Stimulated activated CD4-positive, alpha-beta T cell treated with anti-CD3 and anti-CD28 coated beads, Interleukin-1b, Interleukin-23, amount 100 ng/mL, for 24 hours (primary cell): ENCODE measurements at regions not wholly inside any gene's neighbourhood (a gene's known extent, or its start where the extent isn't known, plus 50 kb on each side); places are given as distances from the start of the nearest gene placed in this dataset.

Experiments used
- DNase-seq, 4 experiments: peaks; one replicate each; pipeline ENCODE4 v3.0.0-alpha.2; 2020; ENCODE audit warnings: low read depth in 4 of 4, low spot score in 1 of 4

- DNase-seq: no peak
Measured at GRCh38 chr13:103356226-103356864, 290.1 kb upstream of the SLC10A2 start.

DNA sequence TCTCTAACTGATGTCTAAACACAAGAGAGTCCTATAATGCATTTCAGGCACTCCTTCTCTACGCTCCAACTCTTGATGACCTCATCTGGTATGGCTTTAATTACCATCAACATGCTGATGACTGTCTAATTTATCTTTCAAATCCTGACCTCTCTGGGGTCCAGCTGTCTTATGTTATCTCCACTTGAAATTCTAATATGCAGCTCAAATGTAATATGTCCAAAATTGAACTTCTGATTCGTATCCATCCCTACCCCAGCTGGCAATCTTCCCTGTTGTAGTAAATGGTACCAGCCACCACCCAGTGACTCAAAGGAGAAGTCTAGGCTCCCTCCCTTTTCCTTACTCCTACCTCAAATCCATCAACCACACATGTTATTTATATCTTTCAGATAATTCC, 288.0 kb upstream of the SLC10A2 start:
- DNase-seq: no peak

DNA sequence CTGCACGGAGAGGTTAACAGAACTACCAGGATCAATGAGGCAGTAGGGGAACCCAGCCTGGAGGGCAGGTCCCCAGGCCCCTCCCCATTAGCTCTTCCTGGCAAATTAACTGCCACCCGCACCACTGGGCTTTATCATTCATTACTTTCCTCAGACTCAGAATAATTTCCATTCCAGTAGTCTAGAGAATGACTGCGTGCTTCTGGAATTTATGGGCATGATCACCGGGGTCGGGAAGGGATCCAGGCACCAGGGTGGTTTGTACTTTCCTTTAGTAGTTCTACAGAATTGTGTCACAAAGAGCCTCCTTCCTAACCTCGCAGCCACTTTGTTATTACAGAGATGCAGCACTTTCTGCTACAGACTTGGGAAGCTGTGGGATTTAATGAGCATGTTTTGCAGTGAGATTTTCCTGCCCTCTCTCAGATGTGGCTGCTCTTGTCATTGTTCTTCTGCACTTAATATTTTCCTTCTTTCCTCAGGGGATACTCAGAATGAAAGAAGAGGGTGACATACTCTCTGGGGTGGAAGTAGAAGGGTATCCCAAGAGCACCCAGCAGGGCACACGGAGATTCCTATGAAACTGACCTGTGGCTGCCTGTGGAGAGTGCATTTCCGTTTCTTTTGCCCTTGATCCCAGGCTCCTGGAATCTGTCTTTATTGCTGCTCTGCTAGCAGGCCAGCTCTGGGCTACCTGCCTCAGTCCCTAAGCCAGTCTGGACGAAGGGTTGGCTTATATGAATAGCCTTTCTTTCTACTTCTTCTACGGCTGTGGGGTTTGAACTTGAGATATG, 285.0 kb upstream of the SLC10A2 start:
- DNase-seq: no peak

DNA sequence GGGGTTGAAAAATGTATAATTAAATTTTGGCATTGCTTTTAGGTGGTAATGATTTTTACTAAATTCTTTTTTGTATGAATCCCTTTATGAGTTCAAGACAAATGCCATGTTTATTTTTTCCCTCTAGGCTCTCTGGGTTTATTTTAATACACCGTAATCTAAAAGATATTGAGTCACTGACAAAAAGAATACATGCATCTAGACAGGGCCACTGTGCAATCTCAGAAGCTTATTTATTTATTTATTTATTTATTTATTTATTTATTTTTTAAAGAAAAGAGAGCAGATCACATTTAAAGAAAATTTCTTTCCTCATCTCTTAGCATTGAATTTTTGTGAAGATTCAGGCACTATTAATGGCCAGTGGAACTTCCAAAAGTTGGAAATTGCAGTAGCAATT, 283.9 kb upstream of the SLC10A2 start:
- no peak for DNase-seq

- DNase-seq: no peak
Measured at GRCh38 chr13:103349211-103349980, 283.2 kb upstream of the SLC10A2 start.

DNA sequence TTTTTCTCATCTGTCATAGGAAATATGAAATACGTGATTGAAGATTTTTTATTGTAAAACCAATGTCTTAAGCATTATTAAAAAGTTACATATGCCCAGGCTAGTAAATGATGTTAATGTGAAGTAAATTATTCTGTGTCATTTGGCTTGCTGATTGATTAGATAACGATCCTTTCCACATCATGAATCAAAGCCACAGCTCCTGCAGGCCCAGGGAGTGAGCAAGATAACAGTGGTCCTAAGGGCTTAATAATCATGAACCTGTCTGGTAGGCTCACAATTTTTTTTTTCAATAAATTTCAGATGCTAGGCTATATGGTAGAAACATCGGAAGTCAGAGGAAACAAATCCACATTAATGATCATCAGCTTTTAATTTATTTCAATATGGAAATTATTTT, 269.0 kb upstream of the SLC10A2 start:
- no peak for DNase-seq

GRCh38 chr13:103331924-103332323, 265.7 kb upstream of the SLC10A2 start:
- no peak for DNase-seq

DNA sequence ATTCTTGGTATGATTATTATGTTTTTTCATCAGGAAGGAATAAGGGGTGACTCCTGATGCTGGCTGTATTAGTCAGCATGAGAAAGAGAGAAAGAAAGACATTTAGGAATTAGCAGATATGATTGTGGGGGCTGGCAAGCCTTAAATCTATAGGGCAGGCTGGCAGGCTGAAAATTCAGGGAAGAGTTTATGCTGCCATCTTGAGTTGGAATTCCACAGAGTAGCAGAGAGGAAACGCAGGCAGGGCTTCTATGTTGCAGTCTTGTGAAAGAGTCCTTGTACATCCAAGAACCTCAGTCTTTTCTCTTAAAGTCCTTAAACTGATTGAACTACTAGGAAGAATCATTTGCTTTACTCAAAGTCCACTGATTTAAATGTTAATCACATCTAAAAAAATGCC, 262.7 kb upstream of the SLC10A2 start:
- DNase-seq: no peak

- no peak for DNase-seq
Measured at GRCh38 chr13:103326326-103326725, 260.1 kb upstream of the SLC10A2 start.

DNA sequence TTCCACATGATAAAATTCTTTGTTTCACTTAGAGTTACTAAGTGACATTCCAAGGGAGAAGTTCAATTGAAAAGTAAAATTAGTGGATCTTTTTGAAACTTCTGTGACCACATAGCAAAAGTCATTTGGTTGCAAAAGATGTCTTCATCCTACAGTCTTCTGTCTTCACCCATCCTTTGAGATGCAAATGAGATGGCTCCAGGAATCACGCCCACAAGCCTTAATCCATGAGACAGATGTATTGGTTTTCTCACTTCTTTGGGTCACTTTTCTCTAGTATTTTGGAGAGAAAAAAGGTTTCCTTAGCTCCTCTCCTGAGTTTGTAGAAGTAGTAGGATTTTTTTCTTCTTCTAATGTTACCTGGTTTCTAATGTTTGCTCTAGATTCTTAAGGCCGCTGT, 259.5 kb upstream of the SLC10A2 start:
- no peak for DNase-seq

DNA sequence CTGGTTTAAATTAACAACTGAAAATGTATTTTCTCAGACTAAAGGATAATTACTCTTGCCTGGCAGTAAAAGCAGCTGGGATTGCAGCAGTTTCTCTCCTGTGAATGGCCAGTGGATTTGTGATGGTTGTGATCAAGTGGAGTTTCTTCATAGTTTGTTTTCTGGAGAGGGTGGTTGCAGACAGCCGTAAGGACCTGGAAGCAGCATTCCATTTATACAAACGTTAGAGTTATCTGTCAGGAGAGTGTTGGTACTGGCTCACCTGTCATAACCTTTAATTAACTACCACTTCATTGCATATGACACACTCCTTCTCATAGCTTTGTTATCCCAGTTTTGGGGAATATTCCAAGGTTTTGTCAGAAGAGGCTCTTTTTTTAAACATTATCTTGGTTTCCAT, 258.4 kb upstream of the SLC10A2 start:
- DNase-seq: no peak

GRCh38 chr13:103315711-103316110, 249.5 kb upstream of the SLC10A2 start:
- DNase-seq: no peak

DNA sequence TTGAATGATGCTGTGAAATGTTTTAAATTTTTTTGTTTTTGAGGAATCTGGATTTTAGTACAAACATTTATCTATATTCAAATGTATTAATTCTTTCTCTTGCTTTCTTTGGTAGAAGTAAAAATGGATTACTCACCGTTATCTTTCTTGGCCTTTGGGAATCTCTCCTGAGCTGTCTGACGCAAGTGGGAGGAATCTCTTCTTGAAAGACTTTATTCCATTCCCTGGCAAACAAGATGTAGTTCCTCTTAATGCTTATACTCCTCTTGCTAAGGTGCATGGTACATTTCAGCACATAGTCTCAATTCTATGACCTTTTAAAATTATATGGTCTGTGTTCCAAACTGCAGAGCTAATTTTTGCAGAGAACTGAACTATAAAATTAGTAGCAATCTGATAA, 246.2 kb upstream of the SLC10A2 start:
- no peak for DNase-seq

- no peak for DNase-seq
Measured at GRCh38 chr13:103308667-103309066, 242.4 kb upstream of the SLC10A2 start.

GRCh38 chr13:103306163-103306562, 239.9 kb upstream of the SLC10A2 start:
- no peak for DNase-seq

DNA sequence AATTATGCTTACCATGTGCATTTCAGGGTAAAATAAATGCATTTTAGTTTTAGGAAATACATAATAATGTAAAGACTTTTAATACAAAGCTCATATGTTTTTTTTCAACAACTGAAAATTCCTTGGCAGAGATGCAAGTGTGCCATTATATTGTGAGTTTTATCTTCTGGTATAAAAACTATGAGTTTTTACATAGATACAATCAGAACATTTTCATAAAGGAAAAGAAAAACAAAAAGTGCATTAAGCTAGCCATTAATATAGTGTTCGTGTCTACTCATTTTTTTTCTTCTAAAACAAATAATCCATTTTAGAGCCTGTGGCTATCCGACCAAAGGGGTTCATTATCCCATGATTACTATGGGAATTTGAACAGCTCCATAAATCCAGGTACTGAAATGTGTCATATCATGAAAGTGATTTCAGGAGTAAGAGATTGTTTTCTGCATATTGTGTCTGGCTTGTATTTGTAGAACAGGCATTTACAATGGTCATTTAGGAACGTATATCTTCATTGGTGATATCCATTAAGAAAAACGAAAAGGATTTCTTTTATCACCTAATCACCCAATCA, 236.9 kb upstream of the SLC10A2 start:
- DNase-seq: no peak

GRCh38 chr13:103302676-103303075, 236.5 kb upstream of the SLC10A2 start:
- DNase-seq: no peak

- no peak for DNase-seq
Measured at GRCh38 chr13:103299079-103299478, 232.9 kb upstream of the SLC10A2 start.

- DNase-seq: no peak
Measured at GRCh38 chr13:103297083-103297482, 230.9 kb upstream of the SLC10A2 start.

DNA sequence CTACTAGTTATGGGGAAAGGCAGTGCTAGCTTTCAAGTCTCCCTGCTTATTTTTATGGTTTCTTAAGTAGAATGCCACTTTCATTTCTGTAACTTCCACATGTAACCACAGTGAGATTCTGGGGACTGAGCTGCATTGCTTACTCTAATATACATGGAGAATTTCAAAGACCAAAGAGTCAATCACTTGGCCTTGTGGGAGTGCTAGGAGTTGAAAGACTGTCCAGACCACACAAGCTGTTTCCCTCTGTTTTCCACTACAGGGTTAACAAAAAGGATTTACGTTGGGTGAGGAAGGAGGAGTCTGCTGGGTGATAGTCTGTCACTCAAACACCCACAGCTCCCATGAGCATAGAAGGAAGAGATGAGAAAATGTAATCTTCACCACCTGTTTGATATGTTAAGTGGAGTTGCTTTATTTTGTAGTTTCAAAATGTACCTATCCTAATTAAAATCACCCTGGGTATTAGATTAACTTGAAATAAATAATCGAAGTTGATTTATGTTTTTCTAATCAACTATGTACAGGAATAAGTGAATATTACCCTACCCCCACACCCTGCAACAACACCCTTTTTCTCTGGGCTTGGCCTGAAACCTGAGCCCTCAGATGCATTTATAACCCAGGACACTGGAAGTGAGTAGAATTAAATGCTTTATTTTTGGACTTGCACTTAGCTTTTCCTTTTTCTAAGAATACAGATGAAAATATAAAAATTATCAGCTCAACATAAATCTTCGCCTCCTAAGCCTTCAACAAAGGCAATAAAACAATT, 225.8 kb upstream of the SLC10A2 start:
- DNase-seq: no peak

DNA sequence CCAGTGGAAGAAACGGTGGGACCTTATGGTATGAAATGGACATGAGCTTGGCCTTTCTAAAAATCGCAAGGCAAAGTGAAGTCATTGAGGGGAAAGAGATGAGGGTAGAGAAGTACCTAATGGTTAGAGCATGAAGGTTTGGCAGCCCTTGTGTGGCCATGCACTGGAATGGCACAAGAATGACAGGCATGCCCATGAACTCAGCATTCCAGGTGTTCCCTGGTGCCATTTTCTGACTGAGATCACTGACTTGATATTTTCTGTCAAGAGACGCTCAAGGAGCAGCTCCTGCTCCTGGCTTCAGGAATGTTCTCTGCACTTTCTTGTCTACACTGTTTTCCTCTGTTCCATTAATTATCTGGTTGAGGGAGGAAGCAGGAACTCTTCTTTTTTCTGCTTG, 225.0 kb upstream of the SLC10A2 start:
- no peak for DNase-seq
